Keratinocyte (primary cell): ENCODE measurements at regions not wholly inside any gene's neighbourhood (a gene's known extent, or its start where the extent isn't known, plus 50 kb on each side); places are given as distances from the start of the nearest gene placed in this dataset.

ENCODE experiments used
- DNase-seq: peaks from one replicate; pipeline ENCODE4 v3.0.0-alpha.2; 2011; ENCODE audit warnings: low read depth, missing footprints, low spot score
- FAIRE-seq: peaks from 2 replicates; lab custom pipeline; 2011; peaks lifted over from hg19 to GRCh38; lab: Jason Lieb, UNC
- H2AFZ ChIP-seq: 2 replicates; pipeline ENCODE4 v1.6.0; 2012; ENCODE audit warnings: low read length, control low read depth, inconsistent platforms; ENCODE audit not compliant: control insufficient read depth
- H3K27ac ChIP-seq: 2 replicates; pipeline ENCODE4 v1.5.1; 2011; ENCODE audit warnings: low read length; ENCODE audit not compliant: control insufficient read depth, insufficient read depth
- H3K27me3 ChIP-seq: 3 replicates; pipeline ENCODE4 v1.6.0; 2011; ENCODE audit warnings: low read length; ENCODE audit not compliant: control insufficient read depth, insufficient read depth; ENCODE audit errors: extremely low read depth
- H3K36me3 ChIP-seq, 2 experiments: 2 replicates in 1 of 2; 3 replicates in 1 of 2; pipeline ENCODE4 v1.5.1; 2011; ENCODE audit warnings: low read length in 2 of 2, mild to moderate bottlenecking in 1 of 2; ENCODE audit not compliant: control insufficient read depth in 2 of 2, insufficient read depth in 2 of 2; ENCODE audit errors: extremely low read depth in 1 of 2
- H3K4me1 ChIP-seq: 3 replicates; pipeline ENCODE4 v1.5.1; 2011; ENCODE audit warnings: low read length; ENCODE audit not compliant: control insufficient read depth, insufficient read depth; ENCODE audit errors: extremely low read depth
- H3K4me2 ChIP-seq: 3 replicates; pipeline ENCODE4 v1.6.0; 2011; ENCODE audit warnings: low read depth, low read length; ENCODE audit not compliant: control insufficient read depth, insufficient read depth; ENCODE audit errors: extremely low read depth
- H3K4me3 ChIP-seq, 3 experiments: fragments of 200-600 bp in 1 of 3; sonication (generic) in 1 of 3; 2 replicates in 2 of 3; 3 replicates in 1 of 3; pipeline ENCODE4 v1.5.1; 2011 to 2016; ENCODE audit warnings: low read length in 3 of 3, mild to moderate bottlenecking in 3 of 3, control low read depth in 2 of 3, inconsistent platforms in 1 of 3, low read depth in 1 of 3, mixed read lengths in 1 of 3, mixed run types in 1 of 3, moderate library complexity in 1 of 3; ENCODE audit not compliant: control insufficient read depth in 2 of 3, insufficient read depth in 2 of 3; ENCODE audit errors: extremely low read depth in 1 of 3
- H3K79me2 ChIP-seq: 2 replicates; pipeline ENCODE4 v1.6.0; 2012; ENCODE audit warnings: low read length; ENCODE audit not compliant: control insufficient read depth, insufficient read depth
- H3K9ac ChIP-seq: 3 replicates; pipeline ENCODE4 v1.6.0; 2011; ENCODE audit warnings: low read length; ENCODE audit not compliant: control insufficient read depth, insufficient read depth; ENCODE audit errors: extremely low read depth
- H3K9me1 ChIP-seq: 3 replicates; pipeline ENCODE4 v1.6.0; 2011; ENCODE audit warnings: low read length; ENCODE audit not compliant: control insufficient read depth, insufficient read depth; ENCODE audit errors: extremely low read depth
- H3K9me3 ChIP-seq: 2 replicates; pipeline ENCODE4 v1.5.1; 2012; ENCODE audit warnings: low read depth, low read length; ENCODE audit not compliant: control insufficient read depth
- H4K20me1 ChIP-seq: 3 replicates; pipeline ENCODE4 v1.6.0; 2011; ENCODE audit warnings: low read length; ENCODE audit not compliant: control insufficient read depth, insufficient read depth; ENCODE audit errors: extremely low read depth
- CTCF ChIP-seq, 3 experiments: IDR thresholded peaks in 1 of 3; conservative IDR thresholded peaks in 1 of 3; optimal IDR thresholded peaks in 1 of 3; 2 replicates in 2 of 3; 3 replicates in 1 of 3; pipeline versions ENCODE3 to v1.5.1; 2011; ENCODE audit warnings: low read length in 3 of 3, mild to moderate bottlenecking in 3 of 3, moderate library complexity in 2 of 3, control low read depth in 1 of 3, inconsistent platforms in 1 of 3; ENCODE audit not compliant: insufficient read depth in 2 of 3; ENCODE audit errors: extremely low read depth in 1 of 3
- EZH2 ChIP-seq: IDR thresholded peaks from one replicate; pipeline ENCODE4 v1.6.1; 2012; ENCODE audit warnings: inconsistent platforms, mild to moderate bottlenecking, low read length, moderate library complexity
- dilution Hi-C: fragments of 300-500 bp; cut with MboI; formaldehyde crosslinking; loops from one replicate; pipeline ENCODE4 v1.7.0; 2020; ENCODE audit warnings: low sequenced_read_pairs; ENCODE audit not compliant: extremely low pct_ligation_motif_present

GRCh38 chr4:143091862-143092261 lies 92.9 kb upstream of the USP38 start:
- no peak overlapping the region for H3K4me2 ChIP-seq
- no peaks in the 10 kb centered on the region for H3K79me2 ChIP-seq
- H3K27me3 ChIP-seq, result no peaks in the 10 kb centered on the region
- no peak overlapping the region for H3K27ac ChIP-seq
- no peaks in the 10 kb centered on the region for H4K20me1 ChIP-seq
- no peak overlapping the region for H3K9ac ChIP-seq
- no peak for TF ChIP-seq CTCF (optimal IDR thresholded peaks at IDR 0.05 in 1 of 3, IDR thresholded peaks at IDR 0.05 in 1 of 3, conservative IDR thresholded peaks at IDR 0.05 in 1 of 3; ENCODE audit: extremely low read depth in 1 of 3, insufficient read depth in 2 of 3, low read length in 3 of 3)
- TF ChIP-seq EZH2, result no peak
- DNase-seq, result no peak
- no peaks in the 10 kb centered on the region for H3K9me3 ChIP-seq
- H2AFZ ChIP-seq, result no peak overlapping the region
- FAIRE-seq, result no peak
- H3K4me3 ChIP-seq, result no peak overlapping the region
- H3K4me1 ChIP-seq, result no peaks in the 10 kb centered on the region
- H3K9me1 ChIP-seq, result no peaks in the 10 kb centered on the region
- no peaks in the 10 kb centered on the region for H3K36me3 ChIP-seq
- dilution Hi-C loops, result no loop called here

- H3K27ac ChIP-seq, result no peak overlapping the region
- TF ChIP-seq CTCF (optimal IDR thresholded peaks at IDR 0.05 in 1 of 3, IDR thresholded peaks at IDR 0.05 in 1 of 3, conservative IDR thresholded peaks at IDR 0.05 in 1 of 3; ENCODE audit: extremely low read depth in 1 of 3, insufficient read depth in 2 of 3, low read length in 3 of 3) (no peak), EZH2 (no peak)
- no peaks in the 10 kb centered on the region for H3K27me3 ChIP-seq
- H3K4me3 ChIP-seq, result no peak overlapping the region
- no peaks in the 10 kb centered on the region for H3K9me3 ChIP-seq
- no peak for FAIRE-seq
- no peaks in the 10 kb centered on the region for H3K36me3 ChIP-seq
- H3K79me2 ChIP-seq, result no peaks in the 10 kb centered on the region
- H3K9ac ChIP-seq, result no peak overlapping the region
- dilution Hi-C loops, result no loop called here
- H4K20me1 ChIP-seq, result no peaks in the 10 kb centered on the region
- no peaks in the 10 kb centered on the region for H3K9me1 ChIP-seq
- no peak overlapping the region for H2AFZ ChIP-seq
- H3K4me2 ChIP-seq, result no peak overlapping the region
- DNase-seq, result no peak
- no peaks in the 10 kb centered on the region for H3K4me1 ChIP-seq
Measured at GRCh38 chr4:143095447-143095846, 89.3 kb upstream of the USP38 start.
